ENCODE measurements at regions not wholly inside any gene's neighbourhood (a gene's known extent, or its start where the extent isn't known, plus 50 kb on each side); places are given as distances from the start of the nearest gene placed in this dataset.

GRCh38 chrX:39969099-39969818 lies 128.5 kb downstream of the BCOR start:
- DNase-seq (ENCODE audit: low read depth, low spot score), result no peak

GRCh38 chrX:39969819-39970504 lies 127.8 kb downstream of the BCOR start:
- DNase-seq (ENCODE audit: low read depth, low spot score), result no peak

- DNase-seq (ENCODE audit: low read depth, low spot score), result no peak
These were observed 126.0 kb downstream of the BCOR start for GRCh38 chrX:39971760-39972159.

DNA sequence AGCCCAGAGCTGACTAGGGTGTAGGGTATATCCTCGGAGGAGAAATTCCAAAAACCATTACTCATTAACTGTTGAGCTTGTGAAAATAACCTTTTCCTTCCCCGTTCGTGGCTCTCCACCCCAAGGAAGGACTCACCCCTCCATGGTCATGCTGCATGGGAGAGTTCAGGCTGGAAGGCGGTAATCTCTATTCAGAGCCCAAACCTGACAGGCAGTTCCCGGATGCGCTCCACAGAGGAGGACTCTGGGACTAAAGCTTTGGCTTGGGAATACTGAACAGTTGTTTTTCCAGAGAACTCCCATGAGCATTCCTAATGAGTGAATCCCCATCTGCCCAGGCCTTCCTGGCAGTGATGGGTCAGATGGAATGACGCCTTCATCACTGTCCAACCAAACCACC lies 125.4 kb downstream of the BCOR start:
- no peak for DNase-seq (ENCODE audit: low read depth, low spot score)

- no peak for DNase-seq (ENCODE audit: low read depth, low spot score)
These were observed 123.9 kb downstream of the BCOR start for GRCh38 chrX:39973810-39974209.

DNA sequence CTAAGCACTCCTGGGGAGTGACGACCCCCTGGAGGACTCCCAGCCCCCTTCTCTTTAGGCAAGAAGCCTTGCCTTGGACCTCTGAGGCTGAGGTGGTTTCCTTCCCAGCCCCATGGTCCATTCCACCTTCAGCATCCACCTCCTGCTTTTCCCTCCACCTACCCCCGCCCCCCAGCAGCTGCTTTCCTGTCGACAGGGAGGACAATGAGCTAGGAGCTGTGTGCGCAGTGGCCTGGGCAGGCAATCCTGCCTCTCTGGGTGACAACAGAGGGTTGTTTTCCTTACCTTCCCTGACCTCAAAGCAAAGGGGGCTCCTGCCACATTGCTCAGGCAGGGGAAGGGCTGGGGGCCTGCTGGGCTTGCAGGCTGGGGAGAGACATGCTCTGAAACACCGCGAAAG lies 123.5 kb downstream of the BCOR start:
- no peak for DNase-seq (ENCODE audit: low read depth, low spot score)

- no peak for DNase-seq (ENCODE audit: low read depth, low spot score)
These were observed 122.4 kb downstream of the BCOR start for GRCh38 chrX:39975101-39975925.

DNA sequence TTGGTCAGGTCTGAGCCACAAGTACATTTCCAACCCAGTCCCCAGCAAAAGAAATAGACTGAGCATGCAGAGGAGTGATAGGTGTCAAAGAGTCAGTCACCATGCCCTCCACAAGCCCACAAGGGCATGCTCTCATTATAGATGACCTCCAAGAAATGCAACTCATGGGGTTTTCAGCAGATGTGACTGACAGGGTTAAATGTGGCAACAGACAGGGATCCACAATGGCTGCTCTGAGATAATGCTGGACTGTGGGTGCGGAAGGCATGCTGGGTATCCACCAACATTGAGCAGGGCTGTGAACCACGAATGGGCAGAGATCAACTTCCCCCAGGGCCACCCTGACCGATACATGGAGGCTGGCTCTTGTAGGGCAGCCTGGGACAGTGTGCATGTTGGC lies 115.8 kb downstream of the BCOR start:
- no peak for DNase-seq (ENCODE audit: low read depth, low spot score)

GRCh38 chrX:39982948-39983347 lies 114.8 kb downstream of the BCOR start:
- DNase-seq (ENCODE audit: low read depth, low spot score), result no peak

- no peak for DNase-seq (ENCODE audit: low read depth, low spot score)
These were observed 114.0 kb downstream of the BCOR start for GRCh38 chrX:39983715-39984114.

DNA sequence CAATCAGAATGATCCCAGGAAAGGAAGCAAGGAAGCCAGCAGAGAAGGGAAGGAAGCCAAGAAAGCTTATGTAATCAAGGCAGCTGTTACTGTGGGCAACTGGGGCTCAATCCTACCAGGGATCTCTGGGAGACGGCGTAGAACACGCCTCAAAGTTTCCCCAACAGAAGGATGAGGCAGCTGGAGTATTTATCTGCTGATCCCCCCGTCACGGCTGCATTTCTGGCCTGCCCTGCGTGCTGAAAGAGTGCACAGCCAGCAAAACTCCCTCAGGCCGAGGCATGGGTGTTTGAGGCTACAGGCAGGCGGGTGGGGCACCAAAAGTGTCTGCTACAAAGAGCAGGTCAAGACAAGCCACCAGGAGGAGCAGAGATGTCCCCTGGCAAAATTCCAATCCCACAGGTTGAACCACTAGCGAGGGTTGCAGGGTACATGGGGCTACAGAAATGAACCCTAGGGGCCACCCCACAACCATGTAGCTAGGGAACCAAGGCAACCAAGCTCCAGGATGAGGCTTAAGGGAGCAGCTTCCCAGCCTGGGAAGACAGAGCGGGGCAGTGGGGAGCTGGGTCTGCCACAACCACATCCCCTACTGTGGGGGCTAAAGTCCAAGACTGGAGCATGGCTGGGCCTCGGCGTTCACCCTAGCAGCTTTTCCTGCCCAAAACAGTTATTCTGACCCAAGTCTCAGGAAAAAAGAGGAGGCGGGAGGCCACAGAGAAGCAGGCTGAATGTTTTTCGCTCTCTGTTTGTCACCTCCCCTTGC lies 113.4 kb downstream of the BCOR start:
- no peak for DNase-seq (ENCODE audit: low read depth, low spot score)

DNA sequence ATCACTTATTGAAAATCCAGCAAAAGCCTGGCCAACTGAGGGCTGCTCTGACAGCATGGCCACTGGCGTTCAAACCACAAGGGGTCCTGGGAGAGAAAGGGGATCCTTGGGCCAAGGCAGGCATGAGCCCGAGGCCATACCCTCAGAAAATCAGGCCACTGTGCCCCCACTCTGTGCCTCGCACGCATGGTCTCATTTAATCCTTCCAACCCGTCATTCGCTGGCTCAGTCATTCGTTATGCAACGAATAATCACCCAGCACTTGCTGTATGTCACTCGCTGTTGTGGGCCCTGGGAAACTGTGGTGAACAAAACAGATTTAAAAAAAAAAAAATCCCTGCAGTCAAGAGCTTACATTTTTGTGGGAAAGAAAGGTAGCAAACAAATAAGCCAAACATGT lies 112.7 kb downstream of the BCOR start:
- DNase-seq (ENCODE audit: low read depth, low spot score), result no peak

- DNase-seq (ENCODE audit: low read depth, low spot score), result no peak
These were observed 112.2 kb downstream of the BCOR start for GRCh38 chrX:39985551-39985950.

DNA sequence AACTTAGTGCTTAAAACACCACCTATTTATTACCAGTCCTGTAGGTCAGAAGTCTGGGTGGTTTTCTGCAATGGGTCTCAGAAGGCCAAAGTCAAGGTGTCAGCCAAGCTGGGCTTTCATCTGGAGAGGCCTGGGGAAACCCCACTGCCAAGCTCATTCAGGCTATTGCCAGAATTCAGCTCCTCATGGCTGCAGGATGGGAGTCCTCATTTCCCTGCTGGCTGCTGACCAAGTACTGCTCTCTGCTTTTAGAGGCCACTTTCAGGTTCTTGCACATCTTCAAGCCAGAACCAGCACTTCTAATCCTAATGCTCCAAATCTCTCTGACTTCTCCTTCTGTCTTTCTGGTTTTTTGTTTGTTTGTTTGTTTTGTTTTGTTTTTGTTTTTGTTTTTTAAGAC lies 109.3 kb downstream of the BCOR start:
- no peak for DNase-seq (ENCODE audit: low read depth, low spot score)

DNA sequence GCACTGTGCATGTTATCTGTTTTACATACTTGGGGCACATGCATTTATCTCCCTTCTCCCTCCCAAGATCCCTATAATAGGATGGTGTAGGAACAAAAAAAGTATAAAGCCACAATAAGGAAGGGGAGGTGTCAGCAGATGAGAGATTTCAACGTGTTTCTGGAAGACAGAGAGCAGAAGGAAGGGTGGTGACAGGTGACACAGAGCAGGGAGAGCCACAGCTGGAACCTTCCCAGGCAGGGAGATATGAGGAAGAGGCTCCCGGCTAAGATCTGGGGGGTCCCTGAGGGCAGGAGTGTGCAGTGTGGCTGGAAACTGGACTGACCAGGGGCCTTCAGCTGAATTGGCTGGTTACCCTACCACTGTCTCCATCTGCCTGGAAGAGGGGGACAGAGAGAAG lies 107.4 kb downstream of the BCOR start:
- no peak for DNase-seq (ENCODE audit: low read depth, low spot score)

DNA sequence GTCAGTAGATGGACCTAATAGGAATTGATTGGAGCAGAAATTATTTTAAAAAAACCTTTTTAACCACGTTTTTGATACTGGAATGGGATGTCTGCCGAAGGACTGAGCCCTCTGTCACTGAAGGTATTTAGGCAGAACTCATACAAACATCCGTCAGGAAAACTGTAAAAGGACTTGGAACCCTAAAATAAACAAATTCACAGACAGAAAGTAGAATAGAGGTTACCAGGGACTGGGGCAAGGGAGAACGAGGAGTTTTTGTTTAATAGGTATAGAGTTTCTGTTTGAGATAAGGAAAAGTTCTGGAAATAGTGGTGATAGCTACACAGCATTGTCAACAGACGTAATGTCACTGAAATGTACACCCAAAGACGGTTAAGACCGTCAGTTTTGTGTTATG lies 105.5 kb downstream of the BCOR start:
- DNase-seq (ENCODE audit: low read depth, low spot score), result no peak

DNA sequence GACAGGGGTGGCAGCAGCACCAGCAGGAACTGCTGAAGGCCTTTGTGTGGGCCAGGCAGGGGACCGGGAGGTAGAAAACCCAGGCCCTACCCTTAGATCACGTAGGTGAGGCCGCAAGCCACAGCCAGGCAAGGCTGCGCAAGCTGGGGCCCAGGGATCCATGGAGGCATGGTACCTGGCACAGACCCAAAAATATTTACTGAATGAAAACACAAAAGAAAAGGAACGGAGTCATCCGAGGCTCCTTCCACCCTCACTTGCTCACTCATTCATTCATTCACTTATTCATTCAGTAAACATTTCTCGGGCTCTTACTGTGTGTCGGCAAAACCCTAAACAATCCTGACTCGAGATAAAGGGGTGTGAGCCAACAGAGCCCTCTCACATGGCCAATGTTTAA lies 102.3 kb downstream of the BCOR start:
- DNase-seq (ENCODE audit: low read depth, low spot score), result no peak

GRCh38 chrX:39996536-39996935 lies 101.2 kb downstream of the BCOR start:
- DNase-seq (ENCODE audit: low read depth, low spot score), result no peak

GRCh38 chrX:39998636-39999406 lies 98.9 kb downstream of the BCOR start:
- DNase-seq (ENCODE audit: low read depth, low spot score), result no peak

All from brain pericyte (primary cell).